ENCODE measurements at regions not wholly inside any gene's neighbourhood (a gene's known extent, or its start where the extent isn't known, plus 50 kb on each side); places are given as distances from the start of the nearest gene placed in this dataset.

DNA sequence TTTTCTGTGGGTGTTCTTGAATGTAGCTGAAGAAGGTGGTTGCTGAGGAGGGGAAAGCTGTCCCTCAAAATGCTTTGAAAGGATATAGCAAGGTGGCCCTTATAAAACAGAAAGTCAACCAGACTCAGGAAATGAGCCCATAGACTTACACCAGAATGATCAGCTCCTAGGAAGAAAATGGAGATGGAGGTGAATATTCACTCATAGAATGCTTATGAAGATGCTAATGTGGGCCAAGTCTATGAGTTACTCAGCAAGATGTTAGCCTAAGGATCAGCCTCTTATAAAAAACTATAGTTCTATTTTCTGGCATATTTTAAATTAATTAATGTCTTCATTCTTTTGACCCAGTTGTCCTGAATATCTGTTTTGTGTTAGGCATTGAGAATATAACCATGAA lies 1054.0 kb downstream of the AGBL1 start:
- DNase-seq: no peak

DNA sequence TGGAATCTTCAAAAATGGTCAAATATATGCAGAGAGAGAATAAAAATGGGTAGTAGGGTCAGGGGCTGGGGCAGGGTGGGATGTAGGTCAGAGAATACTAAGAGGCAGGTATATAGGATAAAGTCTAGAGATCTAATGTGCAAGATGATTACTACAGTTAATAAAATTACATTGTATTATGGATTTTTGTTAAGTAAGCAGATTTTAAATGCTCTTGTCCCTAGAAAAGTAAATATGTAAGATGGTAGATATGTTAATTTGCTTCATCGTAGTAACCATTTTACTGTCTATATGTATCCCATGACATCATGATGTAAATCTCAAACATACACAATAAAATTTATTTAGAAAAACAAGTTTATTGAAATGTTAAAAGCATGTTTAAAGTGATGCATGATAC lies 1051.4 kb downstream of the AGBL1 start:
- DNase-seq: no peak

DNA sequence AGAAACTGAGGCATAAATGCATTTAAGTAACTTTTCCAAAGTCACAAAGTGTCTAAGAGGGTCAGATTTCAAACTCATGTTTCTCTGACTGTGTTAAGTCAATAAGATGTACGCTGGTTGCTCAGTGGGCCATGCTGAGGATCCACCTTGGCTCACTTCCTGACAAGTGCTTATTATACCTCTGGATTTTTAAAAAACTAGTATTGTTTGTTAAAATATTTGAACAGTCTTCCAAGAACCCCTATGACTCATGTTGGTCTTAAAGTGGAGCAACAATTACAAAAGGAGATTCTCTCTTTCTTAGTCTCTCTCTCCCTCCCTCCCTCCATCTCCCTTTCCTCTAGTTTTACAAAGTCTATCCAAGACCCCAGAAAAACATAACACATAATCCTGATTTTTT lies 1050.2 kb downstream of the AGBL1 start:
- DNase-seq: no peak

DNA sequence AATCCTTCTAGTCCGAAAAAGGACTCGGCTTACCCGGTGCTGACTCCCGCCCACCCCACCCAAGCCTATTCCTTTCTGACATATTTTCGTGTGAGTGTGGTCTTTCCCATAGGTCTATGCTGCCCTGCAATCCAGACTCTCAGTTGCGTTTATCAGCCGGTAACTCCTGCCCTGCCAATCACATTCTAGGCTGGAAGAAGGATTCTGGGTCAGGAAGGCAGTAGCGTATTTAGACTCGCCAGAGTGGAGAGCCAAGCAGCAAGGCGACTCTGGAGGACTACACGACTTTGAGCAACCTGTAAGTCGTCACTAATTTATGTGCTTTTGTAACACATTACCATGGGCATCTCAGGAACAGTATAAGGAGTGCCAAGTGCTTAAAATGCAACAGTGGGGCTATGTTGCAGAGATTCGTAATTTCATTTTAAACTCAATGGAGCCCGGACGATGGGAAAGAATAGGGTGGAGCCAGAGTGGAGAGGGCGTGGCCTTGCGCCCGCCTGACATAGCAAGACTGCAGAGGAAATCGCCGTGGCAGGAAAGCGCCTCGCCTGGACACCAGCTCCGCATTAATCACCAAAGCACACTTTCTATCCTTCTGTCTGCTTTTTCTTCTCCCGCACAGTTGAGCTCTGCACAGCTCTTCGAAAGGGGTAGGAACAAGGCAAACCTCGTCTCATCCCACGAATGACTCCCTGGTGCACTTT lies 1044.2 kb downstream of the AGBL1 start:
- no peak for DNase-seq

DNA sequence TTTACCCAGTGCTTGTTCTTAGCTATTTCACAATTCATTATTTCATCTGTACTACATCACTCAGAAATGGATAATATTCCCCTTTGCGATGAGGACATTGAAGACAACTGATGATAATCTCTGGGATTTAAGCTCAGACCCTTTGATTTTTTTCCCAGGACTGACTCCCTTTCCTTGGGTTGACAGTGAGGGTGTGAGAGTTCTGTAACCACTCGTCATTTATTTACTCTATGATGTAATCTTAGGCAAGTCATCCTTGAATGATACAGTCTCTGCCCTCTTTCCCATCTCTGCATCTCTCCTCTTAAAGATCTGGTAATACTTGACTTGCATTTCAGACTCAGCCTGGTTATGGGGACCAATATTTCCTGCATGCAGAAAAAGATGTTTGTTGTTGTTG lies 1041.7 kb downstream of the AGBL1 start:
- no peak for DNase-seq

DNA sequence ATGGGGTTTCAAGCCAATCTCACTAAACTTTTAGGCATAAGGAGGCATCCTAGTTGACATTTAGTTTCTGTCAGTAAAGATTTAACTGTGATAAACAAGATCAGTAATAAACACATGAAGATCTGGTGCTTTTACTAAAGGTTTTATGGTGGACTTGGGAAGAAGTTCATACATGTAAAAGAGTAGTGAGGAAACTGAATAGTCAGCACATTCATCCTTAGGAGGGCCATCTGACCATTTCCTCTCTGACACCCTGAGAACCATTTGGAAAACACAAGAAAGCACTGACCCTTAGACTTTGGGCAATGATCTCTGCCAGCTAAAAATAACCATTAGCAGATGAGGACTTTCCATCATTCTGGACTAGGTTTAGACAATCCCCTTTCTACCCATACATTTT lies 1040.9 kb downstream of the AGBL1 start:
- no peak for DNase-seq

DNA sequence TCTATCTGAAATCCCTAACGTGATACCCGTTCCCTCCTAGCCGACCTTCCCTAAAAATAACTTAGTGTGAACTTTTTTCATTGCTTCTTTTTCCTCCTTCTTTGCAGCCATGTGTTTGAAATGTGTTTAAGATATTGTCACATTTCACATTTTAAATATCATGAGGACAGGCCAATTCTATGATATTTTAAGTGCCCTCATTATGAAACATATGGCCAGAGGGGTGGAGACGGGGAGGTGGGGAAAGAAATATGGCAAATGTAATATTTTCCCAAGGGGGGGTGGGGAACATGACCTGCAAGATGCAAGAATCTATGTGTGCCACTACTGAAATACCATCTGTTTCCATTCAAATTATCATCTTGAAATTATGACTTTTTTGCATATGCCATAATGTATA lies 1039.2 kb downstream of the AGBL1 start:
- no peak for DNase-seq

DNA sequence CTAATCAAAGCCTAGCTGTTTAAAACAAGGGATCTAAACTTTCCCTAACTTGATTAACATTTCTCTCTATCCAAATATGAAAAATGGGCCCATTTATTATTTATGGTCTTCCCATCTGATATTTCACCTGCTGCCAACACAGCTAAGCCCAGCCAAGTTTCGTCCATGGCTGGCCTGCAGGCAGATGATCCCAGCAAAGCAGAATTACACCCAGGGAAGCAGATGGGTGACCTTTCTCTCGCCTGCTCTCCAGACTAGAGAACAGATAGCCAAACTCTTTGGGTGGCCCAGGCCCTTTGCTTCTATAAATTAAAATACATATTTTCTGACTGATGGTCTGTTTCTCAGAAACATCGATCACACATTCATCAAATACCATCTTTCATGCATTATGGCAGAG lies 1038.8 kb downstream of the AGBL1 start:
- DNase-seq: no peak

DNA sequence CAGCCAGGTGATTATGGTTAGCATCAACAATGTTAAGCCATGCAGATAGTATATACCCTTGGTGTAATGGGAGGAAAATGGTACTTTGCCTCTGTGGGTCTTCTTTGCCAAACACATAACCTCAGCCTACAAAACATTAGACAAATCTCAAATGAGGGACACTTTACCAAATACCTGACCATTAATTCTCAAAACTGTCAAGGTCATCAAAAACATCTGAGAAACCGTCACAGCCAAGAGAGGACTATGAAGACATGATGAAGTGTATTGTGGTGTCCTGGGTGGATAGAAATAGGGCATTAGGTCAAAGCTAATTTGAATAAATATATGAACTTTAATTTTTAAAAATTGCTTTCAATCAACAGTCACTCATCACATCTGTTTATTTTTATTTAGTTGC lies 1036.1 kb downstream of the AGBL1 start:
- no peak for DNase-seq

DNA sequence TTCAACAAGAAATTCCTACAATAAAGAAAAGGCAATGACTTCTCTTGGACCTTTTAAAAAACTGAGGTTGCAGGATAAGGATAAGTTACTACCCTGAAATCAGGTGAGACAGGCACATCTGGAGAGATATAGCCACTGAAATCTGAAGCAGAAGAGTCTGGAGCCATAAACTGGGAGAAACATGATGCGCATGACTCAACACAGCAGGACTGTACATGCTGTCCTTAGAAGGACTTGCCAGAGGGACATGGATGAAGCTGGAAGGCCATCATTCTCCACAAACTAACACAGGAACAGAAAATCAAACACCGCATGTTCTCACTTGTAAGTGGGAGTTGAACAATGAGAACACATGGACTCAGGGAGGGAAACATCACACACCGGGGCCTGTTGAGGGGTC lies 1020.2 kb downstream of the AGBL1 start:
- no peak for DNase-seq

DNA sequence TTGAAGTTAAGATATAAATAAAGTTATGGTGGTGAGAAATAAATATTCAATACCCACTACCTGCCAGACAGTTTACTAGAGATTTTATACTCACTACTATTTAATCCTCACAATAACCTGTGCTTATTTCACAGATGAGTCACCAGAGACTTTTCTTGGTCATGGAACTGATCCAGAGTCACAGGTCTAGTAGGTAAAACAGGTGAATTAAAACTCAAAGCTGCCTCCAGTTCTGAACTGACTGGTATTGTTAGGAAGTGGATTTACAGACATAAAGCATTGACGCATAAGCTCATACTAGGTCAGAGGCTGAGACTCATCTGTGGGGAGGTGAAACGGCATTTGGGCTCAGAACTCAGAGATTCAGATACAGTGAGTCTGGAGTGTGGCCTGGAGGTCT lies 1009.9 kb downstream of the AGBL1 start:
- no peak for DNase-seq

DNA sequence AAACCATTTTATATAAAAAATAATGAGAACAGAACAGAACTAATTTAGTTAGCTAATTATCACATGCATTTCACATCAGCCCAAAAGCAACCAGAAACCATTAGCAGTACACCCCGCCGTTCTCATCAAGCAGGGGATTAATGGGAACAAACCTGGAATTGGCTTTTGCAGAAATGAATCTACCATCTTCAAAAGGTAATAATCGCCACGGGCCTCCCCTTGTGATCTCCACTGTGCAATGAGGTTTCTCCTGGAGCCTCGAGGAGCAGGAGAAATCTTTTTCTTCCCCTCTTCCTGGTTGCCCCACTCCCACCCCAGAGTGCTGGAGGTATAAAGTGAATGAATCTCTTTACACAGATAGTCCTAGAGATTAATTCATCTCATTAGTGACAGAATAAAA lies 1003.5 kb downstream of the AGBL1 start:
- no peak for DNase-seq

DNA sequence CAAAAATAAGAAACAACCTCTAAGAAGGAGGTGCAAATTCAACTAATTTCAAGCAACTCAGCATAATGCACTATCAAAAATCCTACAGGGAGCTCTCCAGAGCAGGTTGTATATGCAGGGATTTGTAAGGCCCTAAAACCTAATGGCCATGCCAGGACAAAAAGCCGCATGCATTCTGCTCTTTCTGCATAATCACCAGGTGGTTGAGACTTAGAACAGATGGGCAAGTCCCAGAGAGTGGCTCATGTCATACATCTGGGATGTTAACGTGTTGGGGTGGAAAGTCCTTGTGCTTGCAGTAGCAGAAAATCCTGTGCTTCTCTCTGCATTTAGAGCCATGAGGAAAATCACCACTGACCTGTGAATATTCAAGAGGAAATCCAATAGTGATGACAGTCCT lies 1002.9 kb downstream of the AGBL1 start:
- no peak for DNase-seq

DNA sequence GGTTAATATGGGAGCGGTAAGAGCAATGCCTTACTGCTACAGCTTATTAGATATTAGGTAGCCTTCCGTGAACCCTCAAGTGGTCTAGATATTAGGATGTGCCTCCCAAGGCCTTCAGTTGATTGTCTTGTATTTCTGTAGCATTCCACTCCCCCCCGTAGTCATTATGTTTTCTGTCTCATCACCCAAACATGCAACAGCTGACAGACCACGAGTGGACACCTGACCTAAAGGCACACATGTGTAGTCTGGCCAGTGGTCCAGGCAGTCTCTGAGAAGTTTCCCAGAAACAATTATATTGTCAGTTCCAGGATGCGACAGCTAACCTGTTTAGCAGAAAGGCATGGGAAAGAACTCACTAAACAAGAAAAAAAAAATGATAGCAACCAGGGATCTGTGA lies 1000.9 kb downstream of the AGBL1 start:
- DNase-seq: no peak

Data from activated CD4-positive, alpha-beta T cell treated with anti-CD3 and anti-CD28 coated beads for 48 hours (primary cell).